ENCODE measurements at regions not wholly inside any gene's neighbourhood (a gene's known extent, or its start where the extent isn't known, plus 50 kb on each side); places are given as distances from the start of the nearest gene placed in this dataset.
"Not testable (repeated sequence)": the region's sequence is repeated elsewhere in the genome, so short reads cannot be mapped to it uniquely, and the experiment has no call there.

- no peak for DNase-seq
Observed at GRCh38 chr2:65622951-65623535, 190.6 kb upstream of the SPRED2 start.

- no peak for DNase-seq
Observed at GRCh38 chr2:65622499-65622898, 190.1 kb upstream of the SPRED2 start.

- DNase-seq, result no peak
Observed at GRCh38 chr2:65620524-65620923, 188.1 kb upstream of the SPRED2 start.

- DNase-seq, result no peak
Observed at GRCh38 chr2:65620026-65620425, 187.6 kb upstream of the SPRED2 start.

DNA sequence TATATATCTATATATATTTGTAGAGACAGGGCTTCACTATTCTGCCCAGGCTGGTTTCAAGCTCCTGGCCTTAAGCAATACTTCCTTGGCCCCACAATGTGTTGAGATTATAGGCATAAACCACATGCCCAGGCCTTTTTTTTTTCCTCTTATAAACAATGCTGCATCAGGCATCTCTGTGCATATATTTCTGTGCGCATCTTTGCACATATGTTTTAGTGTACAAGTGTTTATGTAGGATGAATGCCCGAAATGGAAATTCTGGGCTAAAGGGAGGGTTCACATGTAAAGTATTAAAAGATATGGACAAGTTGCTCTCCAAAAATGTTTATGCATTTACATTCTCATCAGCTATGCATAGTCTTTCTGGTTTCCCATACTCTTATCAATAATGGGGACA, 183.2 kb upstream of the SPRED2 start:
- DNase-seq, result no peak

GRCh38 chr2:65613968-65614555, 181.7 kb upstream of the SPRED2 start:
- DNase-seq, result no peak

- no peak for DNase-seq
Observed at GRCh38 chr2:65611488-65611887, 179.1 kb upstream of the SPRED2 start.

DNA sequence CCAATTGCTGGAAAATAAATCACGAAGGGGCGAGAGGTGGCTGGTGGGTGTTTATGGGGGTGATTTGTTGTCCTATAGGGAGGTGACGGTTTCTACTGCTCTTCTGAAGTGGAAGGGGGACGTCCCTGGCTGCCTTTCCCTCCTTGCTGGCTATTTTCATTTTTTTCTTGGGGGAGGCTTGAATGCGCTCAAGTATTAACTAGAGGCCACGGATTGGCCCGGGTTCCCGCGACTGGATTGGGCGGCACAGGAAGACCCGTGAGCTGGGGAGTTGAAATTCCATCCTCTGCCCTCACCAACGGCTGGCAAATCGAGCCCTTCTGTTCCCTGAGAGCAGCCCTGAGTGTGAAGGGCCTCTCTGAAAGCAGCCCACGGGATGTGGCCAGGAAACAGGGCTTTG, 176.5 kb upstream of the SPRED2 start:
- no peak for DNase-seq

GRCh38 chr2:65608466-65608865, 176.1 kb upstream of the SPRED2 start:
- no peak for DNase-seq

- no peak for DNase-seq
Observed at GRCh38 chr2:65607662-65608305, 175.4 kb upstream of the SPRED2 start.

- no peak for DNase-seq
Observed at GRCh38 chr2:65605743-65606058, 173.3 kb upstream of the SPRED2 start.

GRCh38 chr2:65605058-65605742, 172.8 kb upstream of the SPRED2 start:
- DNase-seq, result no peak

GRCh38 chr2:65604246-65604645, 171.8 kb upstream of the SPRED2 start:
- no peak for DNase-seq

- no peak for DNase-seq
Observed at GRCh38 chr2:65602603-65603235, 170.3 kb upstream of the SPRED2 start.

DNA sequence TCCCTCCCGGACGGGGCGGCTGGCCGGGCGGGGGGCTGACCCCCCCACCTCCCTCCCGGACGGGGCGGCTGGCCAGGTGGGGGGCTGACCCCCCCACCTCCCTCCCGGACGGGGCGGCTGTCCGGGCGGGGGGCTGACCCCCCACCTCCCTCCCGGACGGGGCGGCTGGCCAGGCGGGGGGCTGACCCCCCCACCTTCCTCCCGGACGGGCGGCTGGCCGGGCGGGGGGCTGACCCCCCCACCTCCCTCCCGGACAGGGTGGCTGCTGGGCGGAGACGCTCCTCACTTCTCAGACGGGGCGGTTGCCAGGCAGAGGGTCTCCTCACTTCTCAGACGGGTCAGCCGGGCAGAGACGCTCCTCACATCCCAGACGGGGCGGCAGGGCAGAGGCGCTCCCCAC, 168.5 kb upstream of the SPRED2 start:
- DNase-seq, result not testable (repeated sequence)

- DNase-seq, result not testable (repeated sequence)
Observed at GRCh38 chr2:65600351-65600750, 168.0 kb upstream of the SPRED2 start.

DNA sequence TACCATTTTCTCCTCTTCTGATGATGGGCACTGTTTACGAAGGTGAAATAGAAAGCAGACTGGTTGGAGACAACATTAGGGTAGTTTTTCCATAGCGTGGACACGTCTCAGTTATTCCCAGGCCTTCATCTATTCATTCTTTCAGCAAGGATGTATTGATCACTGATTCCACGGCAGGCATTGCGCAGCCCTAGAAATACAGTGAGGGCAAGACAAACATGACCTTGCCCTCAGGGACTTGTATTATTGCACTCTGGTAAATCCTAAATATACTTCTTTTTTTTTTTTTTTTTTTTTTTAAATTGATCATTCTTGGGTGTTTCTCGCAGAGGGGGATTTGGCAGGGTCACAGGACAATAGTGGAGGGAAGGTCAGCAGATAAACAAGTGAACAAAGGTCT, 167.3 kb upstream of the SPRED2 start:
- no peak for DNase-seq

DNA sequence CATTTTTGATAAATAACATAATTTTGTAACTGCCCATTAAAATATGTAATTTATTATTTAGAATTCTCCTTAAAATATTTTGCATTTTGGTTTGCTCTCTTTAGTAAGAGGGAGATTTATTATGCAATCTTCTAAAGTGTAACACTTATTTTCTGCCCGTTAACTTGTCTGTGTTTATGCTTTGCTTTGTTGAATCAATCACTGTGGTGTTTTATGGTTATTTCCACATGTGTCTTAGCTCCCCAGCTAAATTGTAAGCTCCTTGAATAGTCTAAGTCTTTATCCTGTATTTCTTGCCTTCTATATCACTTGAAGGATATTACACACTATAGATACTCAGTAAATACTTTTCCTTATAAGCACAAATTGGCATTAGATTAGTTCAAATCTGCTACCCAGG, 166.6 kb upstream of the SPRED2 start:
- DNase-seq, result no peak

DNA sequence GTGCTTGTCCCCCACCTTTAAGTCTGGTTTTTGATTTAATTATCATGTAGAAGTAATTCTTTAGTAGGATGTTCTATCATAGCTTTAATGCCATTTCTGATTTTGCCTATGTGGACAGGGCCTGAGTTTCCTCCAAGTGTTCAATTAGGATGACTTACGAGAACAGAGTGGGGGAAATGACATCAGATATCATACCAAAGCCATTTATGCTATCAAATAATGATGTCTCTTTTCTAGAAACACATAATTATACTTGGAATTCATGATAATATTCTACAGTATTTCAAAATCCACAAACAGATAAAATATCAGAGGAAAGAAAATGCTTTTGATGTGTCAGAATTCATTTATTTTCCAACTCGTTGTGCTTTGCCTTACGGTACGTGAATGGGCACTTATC, 165.9 kb upstream of the SPRED2 start:
- no peak for DNase-seq

DNA sequence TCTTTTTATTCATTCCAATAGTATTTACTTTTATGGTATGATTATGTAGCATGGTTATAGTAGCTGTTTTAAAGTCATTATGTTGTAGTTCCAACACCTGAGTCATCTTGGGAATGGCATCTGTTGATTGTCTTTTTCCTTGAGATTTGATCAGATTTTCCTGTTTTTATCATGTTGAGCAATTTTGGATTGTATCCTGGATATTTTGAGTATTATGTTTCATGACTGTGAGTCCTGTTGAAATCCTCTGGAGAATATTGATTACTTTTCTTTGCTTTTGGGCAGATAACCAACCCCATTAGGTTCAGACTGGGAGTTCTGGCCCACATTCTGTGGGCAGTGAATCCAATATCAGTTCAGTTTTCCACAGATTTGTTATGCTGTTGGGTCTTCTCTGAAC, 163.2 kb upstream of the SPRED2 start:
- no peak for DNase-seq

- no peak for DNase-seq
Observed at GRCh38 chr2:65594150-65594549, 161.8 kb upstream of the SPRED2 start.

- no peak for DNase-seq
Observed at GRCh38 chr2:65589667-65590066, 157.3 kb upstream of the SPRED2 start.

DNA sequence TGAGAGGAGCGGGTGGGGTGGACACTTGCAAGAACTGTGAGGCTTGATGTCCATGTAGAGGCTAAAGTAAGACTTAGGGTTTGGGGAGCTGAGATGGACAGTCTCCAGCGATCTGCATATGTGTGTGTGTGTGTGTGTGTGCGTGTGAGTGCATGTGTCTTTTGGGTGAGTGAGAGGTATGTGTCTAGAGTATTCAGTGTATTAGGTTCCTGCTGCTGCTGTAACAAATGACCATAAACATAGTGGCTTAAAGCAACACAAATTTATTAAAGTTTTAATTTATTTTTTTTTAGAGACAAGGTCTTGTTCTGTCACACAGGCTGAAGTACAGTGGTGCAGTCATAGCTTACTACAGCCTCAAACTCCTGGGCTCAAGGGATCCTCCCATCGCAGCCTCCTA, 155.4 kb upstream of the SPRED2 start:
- DNase-seq, result no peak

- DNase-seq, result no peak
Observed at GRCh38 chr2:65586516-65586915, 154.1 kb upstream of the SPRED2 start.

All from stimulated activated CD8-positive, alpha-beta memory T cell treated with anti-CD3 and anti-CD28 coated beads, Interleukin-4, amount 100 ng/mL, for 48 hours (primary cell).